IPS DF 6.9 (cell line): ENCODE measurements at regions not wholly inside any gene's neighbourhood (a gene's known extent, or its start where the extent isn't known, plus 50 kb on each side); places are given as distances from the start of the nearest gene placed in this dataset.

Experiments used
- DNase-seq: peaks from one replicate; pipeline ENCODE4 v3.0.0-alpha.2; 2013; ENCODE audit warnings: low read depth, low spot score
- H3K27ac ChIP-seq: one replicate; pipeline ENCODE4 v1.5.1; 2013; ENCODE audit warnings: low read length, control low read depth
- H3K27me3 ChIP-seq: 2 replicates; pipeline ENCODE4 v1.6.1; 2013; ENCODE audit warnings: mild to moderate bottlenecking, low read length; ENCODE audit not compliant: control insufficient read depth, insufficient read depth
- H3K36me3 ChIP-seq: 2 replicates; pipeline ENCODE4 v1.6.1; 2013; ENCODE audit warnings: low read length; ENCODE audit not compliant: control insufficient read depth, insufficient read depth
- H3K4me1 ChIP-seq: 2 replicates; pipeline ENCODE4 v1.6.1; 2013; ENCODE audit warnings: low read length; ENCODE audit not compliant: control insufficient read depth, insufficient read depth
- H3K4me3 ChIP-seq: 2 replicates; pipeline ENCODE4 v1.5.1; 2013; ENCODE audit warnings: mild to moderate bottlenecking, low read length
- H3K9me3 ChIP-seq: 2 replicates; pipeline ENCODE4 v1.6.1; 2013; ENCODE audit warnings: low read length, inconsistent platforms; ENCODE audit not compliant: control insufficient read depth, insufficient read depth
- WGBS: extraction: QIAGEN DNeasy Blood & Tissue Kit; methylation state at CpG from one replicate; pipeline ENCODE4 v1.1.7; 2013; ENCODE audit warnings: mixed read lengths, missing lambda C conversion rate; ENCODE audit not compliant: insufficient read length, insufficient coverage; 5-methylcytosine and 5-hydroxymethylcytosine counted together

- no peaks in the 10 kb centered on the region for H3K4me1 ChIP-seq
- H3K36me3 ChIP-seq = no peaks in the 10 kb centered on the region
- no peak overlapping the region for H3K27ac ChIP-seq
- no CpG with 5 or more reads among the region's 3 CpGs for WGBS
- H3K27me3 ChIP-seq = no peaks in the 10 kb centered on the region
- no peaks in the 10 kb centered on the region for H3K9me3 ChIP-seq
- no peak for DNase-seq
- no peak overlapping the region for H3K4me3 ChIP-seq
Observed at GRCh38 chr9:116055536-116055935, 98.1 kb upstream of the PAPPA start.

- H3K9me3 ChIP-seq = no peaks in the 10 kb centered on the region
- no peaks in the 10 kb centered on the region for H3K36me3 ChIP-seq
- no peaks in the 10 kb centered on the region for H3K27me3 ChIP-seq
- no peak overlapping the region for H3K27ac ChIP-seq
- DNase-seq = no peak
- no CpG with 5 or more reads among the region's 5 CpGs for WGBS
- H3K4me1 ChIP-seq = no peaks in the 10 kb centered on the region
- no peak overlapping the region for H3K4me3 ChIP-seq
Observed at GRCh38 chr9:116057371-116057770, 96.2 kb upstream of the PAPPA start.

GRCh38 chr9:116058421-116058820 is 95.2 kb upstream of the PAPPA start:
- Histone ChIP-seq H3K9me3 (no peaks in the 10 kb centered on the region), H3K27me3 (no peaks in the 10 kb centered on the region), H3K27ac (no peak overlapping the region), H3K4me1 (no peaks in the 10 kb centered on the region), H3K4me3 (no peak overlapping the region), H3K36me3 (no peaks in the 10 kb centered on the region)
- no peak for DNase-seq
- WGBS = no CpG with 5 or more reads among the region's 2 CpGs

GRCh38 chr9:116059466-116059865 is 94.1 kb upstream of the PAPPA start:
- Histone ChIP-seq H3K4me1 (no peaks in the 10 kb centered on the region), H3K27ac (no peak overlapping the region), H3K27me3 (no peaks in the 10 kb centered on the region), H3K36me3 (no peaks in the 10 kb centered on the region), H3K4me3 (no peak overlapping the region), H3K9me3 (no peaks in the 10 kb centered on the region)
- no CpG with 5 or more reads among the region's 2 CpGs for WGBS
- DNase-seq = no peak

- H3K9me3 ChIP-seq = no peaks in the 10 kb centered on the region
- DNase-seq = no peak
- no peak overlapping the region for H3K4me3 ChIP-seq
- H3K4me1 ChIP-seq = no peaks in the 10 kb centered on the region
- H3K27ac ChIP-seq = no peak overlapping the region
- H3K27me3 ChIP-seq = no peaks in the 10 kb centered on the region
- H3K36me3 ChIP-seq = no peaks in the 10 kb centered on the region
- WGBS = no CpG with 5 or more reads among the region's 1 CpG
Observed at GRCh38 chr9:116060631-116061030, 93.0 kb upstream of the PAPPA start.

GRCh38 chr9:116061546-116062205 is 91.9 kb upstream of the PAPPA start:
- Histone ChIP-seq H3K4me3 (no peak overlapping the region), H3K36me3 (no peaks in the 10 kb centered on the region), H3K27ac (no peak overlapping the region), H3K9me3 (no peaks in the 10 kb centered on the region), H3K27me3 (no peaks in the 10 kb centered on the region), H3K4me1 (no peaks in the 10 kb centered on the region)
- DNase-seq = no peak
- WGBS = 100% methylated on average over 1 of the region's 2 CpGs

GRCh38 chr9:116062206-116062550 is 91.4 kb upstream of the PAPPA start:
- Histone ChIP-seq H3K27ac (no peak overlapping the region), H3K36me3 (no peaks in the 10 kb centered on the region), H3K4me3 (no peak overlapping the region), H3K4me1 (no peaks in the 10 kb centered on the region), H3K9me3 (no peaks in the 10 kb centered on the region), H3K27me3 (no peaks in the 10 kb centered on the region)
- WGBS = no CpG with 5 or more reads among the region's 2 CpGs
- DNase-seq = no peak

GRCh38 chr9:116064970-116065369 is 88.6 kb upstream of the PAPPA start:
- Histone ChIP-seq H3K4me3 (no peak overlapping the region), H3K27me3 (no peaks in the 10 kb centered on the region), H3K36me3 (no peaks in the 10 kb centered on the region), H3K9me3 (no peaks in the 10 kb centered on the region), H3K4me1 (no peaks in the 10 kb centered on the region), H3K27ac (no peak overlapping the region)
- WGBS = no CpG with 5 or more reads among the region's 3 CpGs
- no peak for DNase-seq

- Histone ChIP-seq H3K4me1 (no peaks in the 10 kb centered on the region), H3K27ac (no peak overlapping the region), H3K4me3 (no peak overlapping the region), H3K36me3 (no peaks in the 10 kb centered on the region), H3K9me3 (no peaks in the 10 kb centered on the region), H3K27me3 (no peaks in the 10 kb centered on the region)
- DNase-seq = no peak
- WGBS = no CpG with 5 or more reads among the region's 3 CpGs
Observed at GRCh38 chr9:116066221-116066620, 87.4 kb upstream of the PAPPA start.

- Histone ChIP-seq H3K9me3 (no peaks in the 10 kb centered on the region), H3K36me3 (no peaks in the 10 kb centered on the region), H3K4me3 (no peak overlapping the region), H3K27ac (no peak overlapping the region), H3K27me3 (no peaks in the 10 kb centered on the region), H3K4me1 (no peaks in the 10 kb centered on the region)
- WGBS = no CpG with 5 or more reads among the region's 3 CpGs
- DNase-seq = no peak
Observed at GRCh38 chr9:116067566-116067965, 86.0 kb upstream of the PAPPA start.

GRCh38 chr9:116070256-116070914 is 83.2 kb upstream of the PAPPA start:
- no peaks in the 10 kb centered on the region for H3K9me3 ChIP-seq
- H3K4me3 ChIP-seq = no peak overlapping the region
- DNase-seq = no peak
- no CpG with 5 or more reads among the region's 4 CpGs for WGBS
- no peaks in the 10 kb centered on the region for H3K36me3 ChIP-seq
- no peaks in the 10 kb centered on the region for H3K27me3 ChIP-seq
- H3K4me1 ChIP-seq = no peaks in the 10 kb centered on the region
- H3K27ac ChIP-seq = no peak overlapping the region
